ENCODE measurements at regions not wholly inside any gene's neighbourhood (a gene's known extent, or its start where the extent isn't known, plus 50 kb on each side); places are given as distances from the start of the nearest gene placed in this dataset.
"Not testable (repeated sequence)": the region's sequence is repeated elsewhere in the genome, so short reads cannot be mapped to it uniquely, and the experiment has no call there.

GRCh38 chr5:117680426-117680825 lies 1105.8 kb upstream of the SEMA6A start:
- DNase-seq, result no peak

GRCh38 chr5:117679046-117679445 lies 1104.4 kb upstream of the SEMA6A start:
- DNase-seq, result no peak

GRCh38 chr5:117675646-117676045 lies 1101.0 kb upstream of the SEMA6A start:
- no peak for DNase-seq

GRCh38 chr5:117671551-117671950 lies 1096.9 kb upstream of the SEMA6A start:
- no peak for DNase-seq

- DNase-seq, result no peak
Measured at GRCh38 chr5:117667105-117667504, 1092.5 kb upstream of the SEMA6A start.

- DNase-seq, result no peak
Measured at GRCh38 chr5:117665121-117665520, 1090.5 kb upstream of the SEMA6A start.

- DNase-seq, result no peak
Measured at GRCh38 chr5:117662361-117662760, 1087.7 kb upstream of the SEMA6A start.

- DNase-seq, result no peak
Measured at GRCh38 chr5:117657541-117657940, 1082.9 kb upstream of the SEMA6A start.

- no peak for DNase-seq
Measured at GRCh38 chr5:117652958-117653280, 1078.3 kb upstream of the SEMA6A start.

GRCh38 chr5:117652036-117652957 lies 1077.7 kb upstream of the SEMA6A start:
- DNase-seq, result no peak

GRCh38 chr5:117649821-117650220 lies 1075.2 kb upstream of the SEMA6A start:
- DNase-seq, result no peak

GRCh38 chr5:117645400-117645799 lies 1070.8 kb upstream of the SEMA6A start:
- DNase-seq, result no peak

- DNase-seq, result no peak
Measured at GRCh38 chr5:117638581-117638980, 1064.0 kb upstream of the SEMA6A start.

GRCh38 chr5:117633093-117633492 lies 1058.5 kb upstream of the SEMA6A start:
- DNase-seq, result no peak

GRCh38 chr5:117624201-117624600 lies 1049.6 kb upstream of the SEMA6A start:
- DNase-seq, result no peak

- no peak for DNase-seq
Measured at GRCh38 chr5:117623042-117623805, 1048.6 kb upstream of the SEMA6A start.

- DNase-seq, result no peak
Measured at GRCh38 chr5:117621921-117622320, 1047.3 kb upstream of the SEMA6A start.

- DNase-seq, result no peak
Measured at GRCh38 chr5:117615226-117615625, 1040.6 kb upstream of the SEMA6A start.

- DNase-seq, result no peak
Measured at GRCh38 chr5:117614408-117614807, 1039.8 kb upstream of the SEMA6A start.

GRCh38 chr5:117604845-117605244 lies 1030.2 kb upstream of the SEMA6A start:
- DNase-seq, result no peak

GRCh38 chr5:117599811-117600210 lies 1025.2 kb upstream of the SEMA6A start:
- DNase-seq, result not testable (repeated sequence)

GRCh38 chr5:117594166-117594565 lies 1019.5 kb upstream of the SEMA6A start:
- DNase-seq, result no peak

- no peak for DNase-seq
Measured at GRCh38 chr5:117590944-117591343, 1016.3 kb upstream of the SEMA6A start.

- no peak for DNase-seq
Measured at GRCh38 chr5:117588611-117589010, 1014.0 kb upstream of the SEMA6A start.

Data from CD4-positive, alpha-beta T cell treated with Interleukin-17A for 1 hour (primary cell).